IMR-90 (cell line): ENCODE measurements at regions not wholly inside any gene's neighbourhood (a gene's known extent, or its start where the extent isn't known, plus 50 kb on each side); places are given as distances from the start of the nearest gene placed in this dataset.
A peak's percentile ranks its signal among the peaks of the same experiment; 100 is the strongest.
"Not testable (repeated sequence)": the region's sequence is repeated elsewhere in the genome, so short reads cannot be mapped to it uniquely, and the experiment has no call there.

ENCODE experiments used
- ATAC-seq: fragments of 200-7000 bp; cut with Tn5 transposase; 2 replicates; pipeline ENCODE4 v1.9.1; 2020; ENCODE audit warnings: low read depth, mild to moderate bottlenecking, moderate library complexity
- BruUV-seq: library from RNA; stranded (reverse); fragments of 400-500 nt; replicated peaks from 2 replicates; lab custom pipeline; 2021; lab: Mats Ljungman, UMichigan
- CTCF ChIA-PET: fragments of 300-600 bp; formaldehyde crosslinking; extraction: SDS; loops from one replicate; lab custom pipeline; 2021; ENCODE audit warnings: antibody characterized with exemption; lab: Yijun Ruan, JAX
- POLR2A ChIA-PET: fragments of 300-600 bp; sonication (Branson Sonifier 250); formaldehyde crosslinking; loops from one replicate; lab custom pipeline; 2022; ENCODE audit warnings: antibody characterized with exemption; ENCODE audit not compliant: unreplicated experiment; lab: Charles Lee
- DNase-seq: peaks from one replicate; pipeline ENCODE4 v3.0.0; 2013
- H2AFZ ChIP-seq: replicated peaks from 2 replicates; pipeline ENCODE3; 2013; ENCODE audit warnings: low read length, mild to moderate bottlenecking; ENCODE audit not compliant: poor library complexity
- H2AK5ac ChIP-seq: 2 replicates; pipeline ENCODE4 v1.6.1; 2013; ENCODE audit warnings: low read depth, low read length, inconsistent platforms
- H2AK9ac ChIP-seq: replicated peaks from 2 replicates; pipeline ENCODE3; 2013; ENCODE audit warnings: mild to moderate bottlenecking, low read depth, low read length, moderate library complexity; ENCODE audit not compliant: poor library complexity
- H2BK120ac ChIP-seq: 2 replicates; pipeline ENCODE4 v1.6.1; 2013; ENCODE audit warnings: low read depth, low read length, inconsistent platforms
- H2BK15ac ChIP-seq: 3 replicates; pipeline ENCODE4 v1.6.1; 2013; ENCODE audit warnings: low read depth, low read length, inconsistent platforms
- H2BK20ac ChIP-seq: 2 replicates; pipeline ENCODE4 v1.6.1; 2013; ENCODE audit warnings: low read depth, mild to moderate bottlenecking, inconsistent platforms, low read length, moderate library complexity
- H2BK5ac ChIP-seq: 2 replicates; pipeline ENCODE4 v1.6.1; 2013; ENCODE audit warnings: mild to moderate bottlenecking, low read depth, low read length, inconsistent platforms; ENCODE audit not compliant: poor library complexity, severe bottlenecking
- H3K14ac ChIP-seq: replicated peaks from 2 replicates; pipeline ENCODE4 v1.6.1; 2013; ENCODE audit warnings: low read depth, low read length, inconsistent platforms
- H3K18ac ChIP-seq: 2 replicates; pipeline ENCODE4 v1.6.1; 2013; ENCODE audit warnings: low read depth, low read length, control low read depth
- H3K23ac ChIP-seq: 2 replicates; pipeline ENCODE4 v1.6.1; 2013; ENCODE audit warnings: low read depth, low read length, inconsistent platforms
- H3K27ac ChIP-seq: 2 replicates; pipeline ENCODE4 v1.5.1; 2013; ENCODE audit warnings: mild to moderate bottlenecking, control low read depth, low read length; ENCODE audit not compliant: insufficient read depth
- H3K27me3 ChIP-seq: 2 replicates; pipeline ENCODE4 v1.6.1; 2013; ENCODE audit warnings: low read length; ENCODE audit not compliant: control insufficient read depth, insufficient read depth
- H3K36me3 ChIP-seq: 2 replicates; pipeline ENCODE4 v1.6.1; 2013; ENCODE audit warnings: low read length, mixed read lengths; ENCODE audit not compliant: control insufficient read depth, insufficient read depth
- H3K4ac ChIP-seq: 2 replicates; pipeline ENCODE4 v1.6.1; 2013; ENCODE audit warnings: low read depth, low read length, inconsistent platforms
- H3K4me1 ChIP-seq: 2 replicates; pipeline ENCODE4 v1.6.1; 2013; ENCODE audit warnings: low read length, mixed read lengths; ENCODE audit not compliant: control insufficient read depth, insufficient read depth
- H3K4me2 ChIP-seq: 2 replicates; pipeline ENCODE4 v1.6.1; 2013; ENCODE audit warnings: low read depth, mild to moderate bottlenecking, control low read depth, low read length, moderate library complexity
- H3K4me3 ChIP-seq: 2 replicates; pipeline ENCODE4 v1.5.1; 2013; ENCODE audit warnings: low read depth, mild to moderate bottlenecking, control low read depth, low read length, moderate library complexity; ENCODE audit not compliant: insufficient read depth
- H3K56ac ChIP-seq: 2 replicates; pipeline ENCODE4 v1.6.1; 2013; ENCODE audit warnings: low read length, inconsistent platforms; ENCODE audit not compliant: insufficient read depth; ENCODE audit errors: extremely low read depth
- H3K79me1 ChIP-seq, 2 experiments: 2 replicates each; pipeline ENCODE4 v1.6.1; 2013; ENCODE audit warnings: low read length in 2 of 2, inconsistent platforms in 1 of 2, low read depth in 1 of 2
- H3K9ac ChIP-seq: 2 replicates; pipeline ENCODE4 v1.6.1; 2013; ENCODE audit warnings: low read depth, low read length, control low read depth
- H3K9me1 ChIP-seq: 2 replicates; pipeline ENCODE4 v1.6.1; 2013; ENCODE audit warnings: low read length, inconsistent platforms; ENCODE audit not compliant: insufficient read depth
- H3K9me3 ChIP-seq: 2 replicates; pipeline ENCODE4 v1.6.1; 2013; ENCODE audit warnings: low read length; ENCODE audit not compliant: control insufficient read depth, insufficient read depth
- H4K20me1 ChIP-seq: 2 replicates; pipeline ENCODE4 v1.6.1; 2013; ENCODE audit warnings: low read length, inconsistent platforms; ENCODE audit not compliant: insufficient read depth
- H4K5ac ChIP-seq: 2 replicates; pipeline ENCODE4 v1.6.1; 2013; ENCODE audit warnings: mild to moderate bottlenecking, low read depth, low read length, control low read depth
- H4K8ac ChIP-seq, 2 experiments: 2 replicates each; pipeline ENCODE4 v1.6.1; 2013; ENCODE audit warnings: low read depth in 2 of 2, low read length in 2 of 2, control low read depth in 1 of 2, inconsistent platforms in 1 of 2
- H4K91ac ChIP-seq: 2 replicates; pipeline ENCODE4 v1.6.1; 2013; ENCODE audit warnings: low read depth, low read length, inconsistent platforms; ENCODE audit not compliant: insufficient read depth
- CHD1 ChIP-seq: IDR thresholded peaks from 2 replicates; pipeline ENCODE4 v1.6.1; 2012; ENCODE audit warnings: low read depth, low read length, improper control_type of control experiment
- FOS ChIP-seq: fragments of 150-350 bp; IDR thresholded peaks from 2 replicates; pipeline ENCODE4 v1.6.1; 2016; ENCODE audit warnings: low read depth, low read length
- MAFK ChIP-seq: IDR thresholded peaks from 2 replicates; pipeline ENCODE4 v1.6.1; 2012; ENCODE audit warnings: low read depth, low read length, improper control_type of control experiment
- MAZ ChIP-seq: IDR thresholded peaks from 2 replicates; pipeline ENCODE4 v1.6.1; 2012; ENCODE audit warnings: low read depth, mild to moderate bottlenecking, low read length, improper control_type of control experiment, moderate library complexity, borderline replicate concordance
- MXI1 ChIP-seq: IDR thresholded peaks from 2 replicates; pipeline ENCODE4 v1.6.1; 2012; ENCODE audit warnings: low read depth, mild to moderate bottlenecking, low read length, moderate library complexity, borderline replicate concordance
- POLR2A ChIP-seq: IDR thresholded peaks from 2 replicates; pipeline ENCODE4 v1.6.1; 2012; ENCODE audit warnings: mild to moderate bottlenecking, low read depth, low read length
- RCOR1 ChIP-seq: IDR thresholded peaks from 2 replicates; pipeline ENCODE4 v1.6.1; 2012; ENCODE audit warnings: mild to moderate bottlenecking, low read length, improper control_type of control experiment; ENCODE audit not compliant: insufficient replicate concordance
- RFX5 ChIP-seq: IDR thresholded peaks from 2 replicates; pipeline ENCODE4 v1.8.0; 2012; ENCODE audit warnings: low read depth, mild to moderate bottlenecking, low read length, moderate library complexity
- SMC3 ChIP-seq: fragments of 150-350 bp; IDR thresholded peaks from 2 replicates; pipeline ENCODE4 v1.6.1; 2016; ENCODE audit warnings: low read depth, mild to moderate bottlenecking, antibody characterized with exemption, low read length, moderate library complexity
- WGBS, 2 experiments: methylation state at CpG; one replicate each; pipeline versions ENCODE4 v1.1.5 to v1.1.7; 2013; ENCODE audit warnings: missing lambda C conversion rate in 2 of 2; ENCODE audit not compliant: insufficient read length in 1 of 2; ENCODE audit errors: extremely low coverage in 2 of 2; 5-methylcytosine and 5-hydroxymethylcytosine counted together
- dilution Hi-C: fragments of 300-500 bp; cut with HindIII; formaldehyde crosslinking; loops from one replicate; pipeline ENCODE4 v1.14.3; 2018; ENCODE audit warnings: low sequenced_read_pairs; ENCODE audit not compliant: unreplicated experiment
- in situ Hi-C: fragments of 300-500 bp; cut with MboI; formaldehyde crosslinking; loops from 3 replicates; pipeline ENCODE4 v1.14.3; 2019; ENCODE audit warnings: low sequenced_read_pairs, inconsistent platforms, mixed read lengths
- intact Hi-C: fragments of 100-400 bp; cut with micrococcal nuclease; formaldehyde crosslinking; loops from 2 replicates; pipeline ENCODE4 v1.10.0; 2022
- TF ChIP-seq, protein P1 (sequence below): fragments of 150-350 bp; IDR thresholded peaks from 2 replicates; pipeline ENCODE4 v1.6.1; 2017; ENCODE audit warnings: mild to moderate bottlenecking, antibody characterized with exemption, low read length, low read depth

DNA sequence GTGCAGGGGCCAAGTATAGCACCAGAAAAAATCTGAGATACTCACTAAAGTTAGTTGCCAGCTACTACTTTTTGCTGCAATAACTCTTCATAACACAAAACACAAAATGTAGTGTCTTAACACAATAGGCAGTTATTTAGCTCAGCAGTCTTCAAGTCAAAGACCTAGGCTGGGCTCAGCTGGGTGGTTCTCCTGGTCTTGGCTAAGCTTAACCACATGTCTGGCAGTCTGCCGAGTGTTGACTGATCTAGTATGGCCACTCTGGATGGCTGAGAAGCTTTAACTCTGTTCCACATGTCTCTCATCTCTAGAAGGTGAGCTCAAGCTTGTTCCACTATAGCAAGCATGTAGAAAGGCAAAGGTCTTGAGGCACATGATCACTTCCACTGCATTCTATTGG, 451.6 kb downstream of the SOX11 start:
- no peak for ATAC-seq
- no peak overlapping the region for H3K14ac ChIP-seq
- no peaks in the 10 kb centered on the region for H4K20me1 ChIP-seq
- no peak overlapping the region for H2AK9ac ChIP-seq
- H3K9me3 ChIP-seq = peaks cover 3% of the 10 kb centered on the region; the same call in 1 of the 2 replicates
- H2BK120ac ChIP-seq = no peak overlapping the region
- dilution Hi-C loops = no loop called here
- no peaks in the 10 kb centered on the region for H3K36me3 ChIP-seq
- no peaks in the 10 kb centered on the region for H3K9me1 ChIP-seq
- no peak overlapping the region for H2BK20ac ChIP-seq
- TF ChIP-seq MXI1 (no peak), CHD1 (no peak), FOS (no peak), MAZ (no peak), SMC3 (no peak), POLR2A (no peak), RCOR1 (no peak), RFX5 (no peak), MAFK (no peak)
- TF ChIP-seq, protein P1, sequence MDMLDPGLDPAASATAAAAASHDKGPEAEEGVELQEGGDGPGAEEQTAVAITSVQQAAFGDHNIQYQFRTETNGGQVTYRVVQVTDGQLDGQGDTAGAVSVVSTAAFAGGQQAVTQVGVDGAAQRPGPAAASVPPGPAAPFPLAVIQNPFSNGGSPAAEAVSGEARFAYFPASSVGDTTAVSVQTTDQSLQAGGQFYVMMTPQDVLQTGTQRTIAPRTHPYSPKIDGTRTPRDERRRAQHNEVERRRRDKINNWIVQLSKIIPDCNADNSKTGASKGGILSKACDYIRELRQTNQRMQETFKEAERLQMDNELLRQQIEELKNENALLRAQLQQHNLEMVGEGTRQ = no peak
- H2AK5ac ChIP-seq = no peak overlapping the region
- H4K8ac ChIP-seq = no peak overlapping the region
- no peak overlapping the region for H3K9ac ChIP-seq
- no peak overlapping the region for H3K18ac ChIP-seq
- no peak overlapping the region for H4K91ac ChIP-seq
- in situ Hi-C loops = no loop called here
- no peak for DNase-seq
- no peak overlapping the region for H3K27ac ChIP-seq
- no peak overlapping the region for H3K4me2 ChIP-seq
- no peak overlapping the region for H3K4ac ChIP-seq
- no peak overlapping the region for H2BK15ac ChIP-seq
- no peak overlapping the region for H3K56ac ChIP-seq
- no peak overlapping the region for H2AFZ ChIP-seq
- CTCF ChIA-PET = no interaction called here
- no TSS peak for BruUV-seq
- H3K27me3 ChIP-seq = no peaks in the 10 kb centered on the region
- H3K79me1 ChIP-seq = no peaks in the 10 kb centered on the region
- intact Hi-C loops = no loop called here
- H3K4me3 ChIP-seq = no peak overlapping the region
- H2BK5ac ChIP-seq = no peak overlapping the region
- WGBS, 2 experiments = no CpG with 5 or more reads among the region's 1 CpG
- no peaks in the 10 kb centered on the region for H3K4me1 ChIP-seq
- POLR2A ChIA-PET = no interaction called here
- H4K5ac ChIP-seq = no peak overlapping the region
- H3K23ac ChIP-seq = no peak overlapping the region

DNA sequence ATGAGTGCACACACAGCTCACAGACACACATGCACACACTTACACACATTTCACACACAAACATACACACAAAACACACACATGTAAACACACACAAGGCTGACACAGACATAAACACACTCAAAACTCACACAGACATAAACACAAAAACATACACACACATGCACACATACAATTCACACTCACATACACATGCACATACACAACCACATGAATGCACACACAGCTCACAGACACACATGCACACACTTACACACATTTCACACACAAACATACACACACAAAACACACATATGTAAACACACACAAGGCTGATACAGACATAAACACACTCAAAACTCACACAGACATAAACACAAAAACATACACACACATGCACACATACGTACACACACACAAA, 455.0 kb downstream of the SOX11 start:
- intact Hi-C loops, H3K14ac ChIP-seq, DNase-seq, BruUV-seq, H2BK120ac ChIP-seq, H3K4me2 ChIP-seq, H4K5ac ChIP-seq, H2BK20ac ChIP-seq, CTCF ChIA-PET, H3K79me1 ChIP-seq, H2AK9ac ChIP-seq, H3K18ac ChIP-seq, in situ Hi-C loops, H2AFZ ChIP-seq, H3K4me1 ChIP-seq, H3K9me1 ChIP-seq, ATAC-seq, H3K27me3 ChIP-seq, H3K9me3 ChIP-seq, POLR2A ChIA-PET, H3K23ac ChIP-seq, H2AK5ac ChIP-seq, H3K4me3 ChIP-seq, H3K4ac ChIP-seq, H3K9ac ChIP-seq, H3K56ac ChIP-seq, H3K36me3 ChIP-seq, H4K20me1 ChIP-seq, H2BK15ac ChIP-seq, H4K91ac ChIP-seq, dilution Hi-C loops, H3K27ac ChIP-seq, H4K8ac ChIP-seq: not testable (repeated sequence)
- WGBS, 2 experiments = 100% methylated on average over 1 of the region's 1 CpG; no CpG with 5 or more reads in 1 of the 2 experiments
- peak overlapping the region; percentile 78 for H2BK5ac ChIP-seq
